MM.1S (cell line): ENCODE measurements at regions not wholly inside any gene's neighbourhood (a gene's known extent, or its start where the extent isn't known, plus 50 kb on each side); places are given as distances from the start of the nearest gene placed in this dataset.

ENCODE experiments used
- DNase-seq: peaks from one replicate; pipeline ENCODE4 v3.0.0-alpha.2; 2015
- H2AFZ ChIP-seq: fragments of 300-600 bp; sonication (generic); 2 replicates; pipeline ENCODE4 v1.6.0; 2016; ENCODE audit warnings: antibody characterized with exemption, low read length
- H3F3A ChIP-seq: fragments of 300-600 bp; sonication (generic); 2 replicates; pipeline ENCODE4 v1.6.1; 2016; ENCODE audit warnings: mild to moderate bottlenecking, antibody characterized with exemption, low read length, moderate library complexity, mixed read lengths; ENCODE audit not compliant: insufficient read depth
- H3K27ac ChIP-seq: fragments of 300-600 bp; sonication (generic); 2 replicates; pipeline ENCODE4 v1.5.1; 2016; ENCODE audit warnings: mild to moderate bottlenecking, low read length
- H3K27me3 ChIP-seq: fragments of 300-600 bp; sonication (generic); replicated peaks from 2 replicates; pipeline ENCODE4 v1.6.0; 2016; ENCODE audit warnings: low read length; ENCODE audit not compliant: insufficient read depth
- H3K36me3 ChIP-seq: fragments of 300-600 bp; sonication (generic); replicated peaks from 2 replicates; pipeline ENCODE4 v1.6.1; 2016; ENCODE audit warnings: mild to moderate bottlenecking, low read length, mixed read lengths; ENCODE audit not compliant: insufficient read depth
- H3K4me1 ChIP-seq: fragments of 300-600 bp; sonication (generic); 2 replicates; pipeline ENCODE4 v1.6.1; 2016; ENCODE audit warnings: low read length, mixed read lengths
- H3K4me2 ChIP-seq: fragments of 300-600 bp; sonication (generic); 2 replicates; pipeline ENCODE4 v1.6.0; 2016; ENCODE audit warnings: low read depth, low read length
- H3K4me3 ChIP-seq: fragments of 300-600 bp; sonication (generic); 2 replicates; pipeline ENCODE4 v1.5.1; 2016; ENCODE audit warnings: low read length, mixed read lengths
- H3K79me2 ChIP-seq: fragments of 300-600 bp; sonication (generic); 2 replicates; pipeline ENCODE4 v1.6.1; 2016; ENCODE audit warnings: mixed run types, low read length, mixed read lengths
- H3K9ac ChIP-seq: fragments of 300-600 bp; sonication (generic); 2 replicates; pipeline ENCODE4 v1.6.1; 2016; ENCODE audit warnings: low read length, mixed read lengths
- H3K9me2 ChIP-seq: fragments of 300-600 bp; sonication (generic); replicated peaks from 2 replicates; pipeline ENCODE4 v1.6.1; 2016; ENCODE audit warnings: mild to moderate bottlenecking, low read length, mixed read lengths; ENCODE audit not compliant: insufficient read depth
- H3K9me3 ChIP-seq: fragments of 300-600 bp; sonication (generic); replicated peaks from 2 replicates; pipeline ENCODE4 v1.6.1; 2016; ENCODE audit warnings: mild to moderate bottlenecking, low read length, mixed read lengths; ENCODE audit not compliant: insufficient read depth
- H4K20me1 ChIP-seq: fragments of 300-600 bp; sonication (generic); 2 replicates; pipeline ENCODE4 v1.6.1; 2016; ENCODE audit warnings: mild to moderate bottlenecking, low read length, moderate library complexity, mixed read lengths; ENCODE audit not compliant: insufficient read depth
- EZH2 ChIP-seq: fragments of 300-600 bp; sonication (generic); optimal IDR thresholded peaks from 2 replicates; pipeline ENCODE3; 2017; ENCODE audit warnings: low read depth, mild to moderate bottlenecking, antibody characterized with exemption, low read length, mixed read lengths
- EZH2phosphoT487 ChIP-seq: fragments of 300-600 bp; sonication (generic); IDR thresholded peaks from 2 replicates; pipeline ENCODE4 v1.6.1; 2018; ENCODE audit warnings: antibody characterized with exemption, low read length
- TF ChIP-seq, protein P1 (sequence below): fragments of 300-600 bp; sonication (generic); IDR thresholded peaks from 2 replicates; pipeline ENCODE4 v1.5.1; 2016; ENCODE audit warnings: antibody characterized with exemption, low read length, mixed read lengths

- Histone ChIP-seq H3K4me3 (no peak overlapping the region), H3K27me3 (no peaks in the 10 kb centered on the region), H3K9me3 (no peaks in the 10 kb centered on the region), H3K9ac (no peak overlapping the region), H3K4me1 (no peaks in the 10 kb centered on the region), H3K4me2 (no peak overlapping the region), H4K20me1 (no peaks in the 10 kb centered on the region), H3K79me2 (no peaks in the 10 kb centered on the region), H3K36me3 (no peaks in the 10 kb centered on the region), H3K9me2 (no peaks in the 10 kb centered on the region), H3K27ac (no peak overlapping the region), H3F3A (no peaks in the 10 kb centered on the region), H2AFZ (no peak overlapping the region)
- DNase-seq, result no peak
- TF ChIP-seq EZH2, result no peak
- TF ChIP-seq, protein P1, sequence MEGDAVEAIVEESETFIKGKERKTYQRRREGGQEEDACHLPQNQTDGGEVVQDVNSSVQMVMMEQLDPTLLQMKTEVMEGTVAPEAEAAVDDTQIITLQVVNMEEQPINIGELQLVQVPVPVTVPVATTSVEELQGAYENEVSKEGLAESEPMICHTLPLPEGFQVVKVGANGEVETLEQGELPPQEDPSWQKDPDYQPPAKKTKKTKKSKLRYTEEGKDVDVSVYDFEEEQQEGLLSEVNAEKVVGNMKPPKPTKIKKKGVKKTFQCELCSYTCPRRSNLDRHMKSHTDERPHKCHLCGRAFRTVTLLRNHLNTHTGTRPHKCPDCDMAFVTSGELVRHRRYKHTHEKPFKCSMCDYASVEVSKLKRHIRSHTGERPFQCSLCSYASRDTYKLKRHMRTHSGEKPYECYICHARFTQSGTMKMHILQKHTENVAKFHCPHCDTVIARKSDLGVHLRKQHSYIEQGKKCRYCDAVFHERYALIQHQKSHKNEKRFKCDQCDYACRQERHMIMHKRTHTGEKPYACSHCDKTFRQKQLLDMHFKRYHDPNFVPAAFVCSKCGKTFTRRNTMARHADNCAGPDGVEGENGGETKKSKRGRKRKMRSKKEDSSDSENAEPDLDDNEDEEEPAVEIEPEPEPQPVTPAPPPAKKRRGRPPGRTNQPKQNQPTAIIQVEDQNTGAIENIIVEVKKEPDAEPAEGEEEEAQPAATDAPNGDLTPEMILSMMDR, result no peak
- no peak for TF ChIP-seq EZH2phosphoT487
Observed at GRCh38 chr7:47152307-47152706, 429.6 kb downstream of the TNS3 start.

DNA sequence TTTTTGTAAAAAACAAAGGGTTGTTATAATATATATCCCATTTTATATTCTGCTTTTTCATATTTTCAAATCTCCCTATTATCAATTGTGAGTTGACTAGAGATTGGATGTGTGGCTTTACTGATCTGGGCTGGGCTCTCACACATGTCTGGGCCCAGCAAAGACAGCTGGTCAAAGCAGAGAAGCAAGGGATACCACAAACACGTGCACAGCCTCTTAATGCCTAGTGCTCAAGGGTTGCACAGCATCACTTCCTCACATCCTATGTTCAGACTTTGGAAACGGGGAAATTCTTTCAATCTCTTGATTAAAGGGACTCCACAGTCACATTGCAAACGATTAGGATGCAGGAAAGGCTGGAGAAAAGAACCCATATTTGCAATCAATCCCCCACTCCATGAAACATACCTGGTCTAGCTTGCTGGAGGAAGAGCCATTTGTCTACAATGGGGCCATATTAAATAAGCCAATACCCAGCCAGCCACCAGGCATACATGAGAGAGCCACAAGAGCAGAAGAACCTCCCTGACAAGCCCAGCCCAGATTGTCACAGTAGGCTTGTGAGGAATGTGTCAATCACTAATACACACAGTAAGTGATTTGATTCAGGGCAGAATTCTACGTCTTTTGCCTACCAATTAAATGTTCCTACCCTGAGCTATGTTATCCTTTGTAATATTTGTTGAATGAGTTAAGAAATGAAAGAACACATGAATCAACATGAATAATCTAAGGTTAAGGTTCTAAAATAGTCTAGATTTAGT, 431.2 kb downstream of the TNS3 start:
- Histone ChIP-seq H3F3A (no peaks in the 10 kb centered on the region), H3K4me1 (no peaks in the 10 kb centered on the region), H3K27ac (no peak overlapping the region), H3K27me3 (no peaks in the 10 kb centered on the region), H3K4me2 (no peak overlapping the region), H3K36me3 (no peaks in the 10 kb centered on the region), H3K9ac (no peak overlapping the region), H3K4me3 (no peak overlapping the region), H2AFZ (no peak overlapping the region), H3K79me2 (no peaks in the 10 kb centered on the region), H3K9me2 (no peaks in the 10 kb centered on the region), H3K9me3 (no peaks in the 10 kb centered on the region), H4K20me1 (no peaks in the 10 kb centered on the region)
- DNase-seq, result no peak
- TF ChIP-seq, protein P1, result no peak
- TF ChIP-seq EZH2phosphoT487, result no peak
- TF ChIP-seq EZH2, result no peak

- H3K9ac ChIP-seq, result no peak overlapping the region
- no peaks in the 10 kb centered on the region for H3K36me3 ChIP-seq
- H2AFZ ChIP-seq, result no peak overlapping the region
- H3K27me3 ChIP-seq, result no peaks in the 10 kb centered on the region
- no peaks in the 10 kb centered on the region for H3F3A ChIP-seq
- no peaks in the 10 kb centered on the region for H3K79me2 ChIP-seq
- H4K20me1 ChIP-seq, result no peaks in the 10 kb centered on the region
- H3K4me2 ChIP-seq, result no peak overlapping the region
- no peak overlapping the region for H3K4me3 ChIP-seq
- H3K9me2 ChIP-seq, result no peaks in the 10 kb centered on the region
- TF ChIP-seq EZH2 (no peak), EZH2phosphoT487 (no peak)
- TF ChIP-seq, protein P1, result no peak
- no peak overlapping the region for H3K27ac ChIP-seq
- no peaks in the 10 kb centered on the region for H3K9me3 ChIP-seq
- DNase-seq, result no peak
- no peaks in the 10 kb centered on the region for H3K4me1 ChIP-seq
Observed at GRCh38 chr7:47149971-47150370, 431.9 kb downstream of the TNS3 start.
